Neural cell (in vitro differentiated cells): ENCODE measurements at regions not wholly inside any gene's neighbourhood (a gene's known extent, or its start where the extent isn't known, plus 50 kb on each side); places are given as distances from the start of the nearest gene placed in this dataset.
"Not testable (repeated sequence)": the region's sequence is repeated elsewhere in the genome, so short reads cannot be mapped to it uniquely, and the experiment has no call there.

ENCODE experiments used
- H2AFZ ChIP-seq: fragments of 200-600, 300-800 bp; sonication (generic), shearing (Covaris generic); 2 replicates; pipeline ENCODE4 v1.6.0; 2014; ENCODE audit warnings: low read depth, mild to moderate bottlenecking, antibody characterized with exemption, low read length, moderate library complexity
- H3F3A ChIP-seq: fragments of 200-600 bp; shearing (Covaris generic); 2 replicates; pipeline ENCODE4 v1.6.1; 2016; ENCODE audit warnings: mild to moderate bottlenecking, moderate library complexity, mixed read lengths, antibody characterized with exemption, low read length; ENCODE audit not compliant: insufficient read depth, poor library complexity, severe bottlenecking
- H3K27ac ChIP-seq: fragments of 200-600, 300-800 bp; sonication (generic), shearing (Covaris generic); 2 replicates; pipeline ENCODE4 v1.5.1; 2014; ENCODE audit warnings: mild to moderate bottlenecking, low read length, moderate library complexity
- H3K27me3 ChIP-seq: fragments of 300-800, 200-600 bp; sonication (generic), shearing (Covaris generic); 2 replicates; pipeline ENCODE4 v1.6.0; 2014; ENCODE audit warnings: mild to moderate bottlenecking, low read depth, low read length, moderate library complexity; ENCODE audit not compliant: insufficient read depth
- H3K36me3 ChIP-seq: fragments of 300-800, 200-600 bp; sonication (generic), shearing (Covaris generic); 2 replicates; pipeline ENCODE4 v1.5.1; 2014; ENCODE audit warnings: mild to moderate bottlenecking, antibody characterized with exemption, low read length, moderate library complexity; ENCODE audit not compliant: insufficient read depth
- H3K4me2 ChIP-seq: fragments of 300-800, 200-600 bp; sonication (generic), shearing (Covaris generic); 2 replicates; pipeline ENCODE4 v1.6.0; 2014; ENCODE audit warnings: mild to moderate bottlenecking, low read length
- H3K4me3 ChIP-seq: fragments of 300-800, 200-600 bp; sonication (generic), shearing (Covaris generic); 2 replicates; pipeline ENCODE4 v1.5.1; 2014; ENCODE audit warnings: mild to moderate bottlenecking, low read length, moderate library complexity
- H3K79me2 ChIP-seq: fragments of 200-600 bp; shearing (Covaris generic); replicated peaks from 2 replicates; pipeline ENCODE4 v1.6.0; 2014; ENCODE audit warnings: mild to moderate bottlenecking, low read length, moderate library complexity; ENCODE audit not compliant: insufficient read depth
- H3K9ac ChIP-seq: fragments of 300-800, 200-600 bp; sonication (generic), shearing (Covaris generic); 2 replicates; pipeline ENCODE4 v1.6.1; 2016; ENCODE audit warnings: mild to moderate bottlenecking, low read length, mixed read lengths
- H3K9me2 ChIP-seq: fragments of 200-600 bp; shearing (Covaris generic); 2 replicates; pipeline ENCODE4 v1.6.1; 2016; ENCODE audit warnings: mild to moderate bottlenecking, low read length, mixed read lengths; ENCODE audit not compliant: insufficient read depth
- H3K9me3 ChIP-seq: fragments of 200-600, 300-800 bp; sonication (generic), shearing (Covaris generic); 2 replicates; pipeline ENCODE4 v1.6.1; 2016; ENCODE audit warnings: mild to moderate bottlenecking, mixed run types, low read length, moderate library complexity, mixed read lengths
- H4K20me1 ChIP-seq: fragments of 200-600 bp; shearing (Covaris generic); 2 replicates; pipeline ENCODE4 v1.6.1; 2016; ENCODE audit warnings: mild to moderate bottlenecking, mixed run types; ENCODE audit not compliant: insufficient read depth
- EP300 ChIP-seq: fragments of 450-650 bp; conservative IDR thresholded peaks from 2 replicates; pipeline ENCODE4 v1.6.1; 2014; ENCODE audit warnings: antibody characterized with exemption, mild to moderate bottlenecking, moderate library complexity; ENCODE audit not compliant: poor library complexity, severe bottlenecking
- EZH2 ChIP-seq: fragments of 200-600, 300-800 bp; shearing (Covaris generic), sonication (generic); IDR thresholded peaks from 2 replicates; pipeline ENCODE4 v1.6.1; 2014; ENCODE audit warnings: antibody characterized with exemption, low read length, borderline replicate concordance, mild to moderate bottlenecking; ENCODE audit not compliant: insufficient read depth, poor library complexity, severe bottlenecking
- MXI1 ChIP-seq: fragments of 450-650 bp; conservative IDR thresholded peaks from 2 replicates; pipeline ENCODE4 v1.6.1; 2014; ENCODE audit warnings: antibody characterized with exemption, mild to moderate bottlenecking; ENCODE audit not compliant: poor library complexity, severe bottlenecking
- POLR2AphosphoS5 ChIP-seq: IDR thresholded peaks from 2 replicates; pipeline ENCODE4 v1.6.1; 2012
- RAD21 ChIP-seq: fragments of 450-650 bp; conservative IDR thresholded peaks from 2 replicates; pipeline ENCODE4 v1.6.1; 2014; ENCODE audit warnings: antibody characterized with exemption, mild to moderate bottlenecking, moderate library complexity
- SMC3 ChIP-seq: fragments of 450-650 bp; conservative IDR thresholded peaks from 2 replicates; pipeline ENCODE4 v1.6.1; 2014; ENCODE audit warnings: antibody characterized with exemption, mild to moderate bottlenecking, moderate library complexity; ENCODE audit not compliant: poor library complexity
- TAF1 ChIP-seq: IDR thresholded peaks from 2 replicates; pipeline ENCODE4 v1.6.1; 2012; ENCODE audit warnings: low read depth
- TF ChIP-seq, protein P1 (sequence below): IDR thresholded peaks from 2 replicates; pipeline ENCODE4 v1.6.1; 2012; ENCODE audit warnings: borderline replicate concordance
- TF ChIP-seq, protein P2 (sequence below): fragments of 450-650 bp; IDR thresholded peaks from 2 replicates; pipeline ENCODE4 v1.5.1; 2014; ENCODE audit warnings: antibody characterized with exemption, mild to moderate bottlenecking, moderate library complexity; ENCODE audit not compliant: poor library complexity, severe bottlenecking

DNA sequence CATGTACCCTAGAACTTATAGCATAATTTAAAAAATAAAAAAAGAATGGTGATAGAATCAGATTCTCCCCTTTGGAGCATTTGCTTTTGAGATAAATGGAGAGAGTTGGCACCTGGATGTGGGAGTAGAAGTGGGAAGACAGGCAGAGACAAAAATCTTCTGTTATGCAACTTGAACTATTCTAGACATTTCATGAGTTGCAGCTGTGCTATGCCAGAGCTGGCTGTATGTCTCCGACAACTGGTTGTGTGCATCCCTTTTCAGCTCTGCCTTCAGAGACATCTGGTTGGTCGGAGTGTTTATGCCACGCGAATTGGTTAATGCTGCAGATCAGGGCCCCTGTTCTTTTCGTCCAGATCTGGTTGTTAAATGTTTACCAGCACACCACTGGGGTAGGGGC lies 161.3 kb downstream of the JRKL start:
- Histone ChIP-seq H2AFZ (no peak overlapping the region), H4K20me1 (no peaks in the 10 kb centered on the region), H3K4me2 (no peak overlapping the region), H3F3A (no peaks in the 10 kb centered on the region), H3K9ac (no peak overlapping the region), H3K9me3 (no peaks in the 10 kb centered on the region), H3K36me3 (no peaks in the 10 kb centered on the region), H3K79me2 (no peaks in the 10 kb centered on the region), H3K4me3 (no peak overlapping the region), H3K9me2 (no peaks in the 10 kb centered on the region), H3K27me3 (no peaks in the 10 kb centered on the region), H3K27ac (no peak overlapping the region)
- TF ChIP-seq, protein P1, sequence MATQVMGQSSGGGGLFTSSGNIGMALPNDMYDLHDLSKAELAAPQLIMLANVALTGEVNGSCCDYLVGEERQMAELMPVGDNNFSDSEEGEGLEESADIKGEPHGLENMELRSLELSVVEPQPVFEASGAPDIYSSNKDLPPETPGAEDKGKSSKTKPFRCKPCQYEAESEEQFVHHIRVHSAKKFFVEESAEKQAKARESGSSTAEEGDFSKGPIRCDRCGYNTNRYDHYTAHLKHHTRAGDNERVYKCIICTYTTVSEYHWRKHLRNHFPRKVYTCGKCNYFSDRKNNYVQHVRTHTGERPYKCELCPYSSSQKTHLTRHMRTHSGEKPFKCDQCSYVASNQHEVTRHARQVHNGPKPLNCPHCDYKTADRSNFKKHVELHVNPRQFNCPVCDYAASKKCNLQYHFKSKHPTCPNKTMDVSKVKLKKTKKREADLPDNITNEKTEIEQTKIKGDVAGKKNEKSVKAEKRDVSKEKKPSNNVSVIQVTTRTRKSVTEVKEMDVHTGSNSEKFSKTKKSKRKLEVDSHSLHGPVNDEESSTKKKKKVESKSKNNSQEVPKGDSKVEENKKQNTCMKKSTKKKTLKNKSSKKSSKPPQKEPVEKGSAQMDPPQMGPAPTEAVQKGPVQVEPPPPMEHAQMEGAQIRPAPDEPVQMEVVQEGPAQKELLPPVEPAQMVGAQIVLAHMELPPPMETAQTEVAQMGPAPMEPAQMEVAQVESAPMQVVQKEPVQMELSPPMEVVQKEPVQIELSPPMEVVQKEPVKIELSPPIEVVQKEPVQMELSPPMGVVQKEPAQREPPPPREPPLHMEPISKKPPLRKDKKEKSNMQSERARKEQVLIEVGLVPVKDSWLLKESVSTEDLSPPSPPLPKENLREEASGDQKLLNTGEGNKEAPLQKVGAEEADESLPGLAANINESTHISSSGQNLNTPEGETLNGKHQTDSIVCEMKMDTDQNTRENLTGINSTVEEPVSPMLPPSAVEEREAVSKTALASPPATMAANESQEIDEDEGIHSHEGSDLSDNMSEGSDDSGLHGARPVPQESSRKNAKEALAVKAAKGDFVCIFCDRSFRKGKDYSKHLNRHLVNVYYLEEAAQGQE, result no peak
- TF ChIP-seq EZH2, result no peak
- TF ChIP-seq, protein P2, sequence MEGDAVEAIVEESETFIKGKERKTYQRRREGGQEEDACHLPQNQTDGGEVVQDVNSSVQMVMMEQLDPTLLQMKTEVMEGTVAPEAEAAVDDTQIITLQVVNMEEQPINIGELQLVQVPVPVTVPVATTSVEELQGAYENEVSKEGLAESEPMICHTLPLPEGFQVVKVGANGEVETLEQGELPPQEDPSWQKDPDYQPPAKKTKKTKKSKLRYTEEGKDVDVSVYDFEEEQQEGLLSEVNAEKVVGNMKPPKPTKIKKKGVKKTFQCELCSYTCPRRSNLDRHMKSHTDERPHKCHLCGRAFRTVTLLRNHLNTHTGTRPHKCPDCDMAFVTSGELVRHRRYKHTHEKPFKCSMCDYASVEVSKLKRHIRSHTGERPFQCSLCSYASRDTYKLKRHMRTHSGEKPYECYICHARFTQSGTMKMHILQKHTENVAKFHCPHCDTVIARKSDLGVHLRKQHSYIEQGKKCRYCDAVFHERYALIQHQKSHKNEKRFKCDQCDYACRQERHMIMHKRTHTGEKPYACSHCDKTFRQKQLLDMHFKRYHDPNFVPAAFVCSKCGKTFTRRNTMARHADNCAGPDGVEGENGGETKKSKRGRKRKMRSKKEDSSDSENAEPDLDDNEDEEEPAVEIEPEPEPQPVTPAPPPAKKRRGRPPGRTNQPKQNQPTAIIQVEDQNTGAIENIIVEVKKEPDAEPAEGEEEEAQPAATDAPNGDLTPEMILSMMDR, result no peak
- TF ChIP-seq MXI1, result no peak
- TF ChIP-seq RAD21, result no peak
- TF ChIP-seq EP300, result no peak
- no peak for TF ChIP-seq POLR2AphosphoS5
- no peak for TF ChIP-seq SMC3
- no peak for TF ChIP-seq TAF1

GRCh38 chr11:96554236-96554820 lies 164.5 kb downstream of the JRKL start:
- Histone ChIP-seq H3K4me3 (no peak overlapping the region), H3K9me3 (no peaks in the 10 kb centered on the region), H3K36me3 (no peaks in the 10 kb centered on the region), H3K27ac (no peak overlapping the region), H4K20me1 (no peaks in the 10 kb centered on the region), H3K79me2 (no peaks in the 10 kb centered on the region), H2AFZ (no peak overlapping the region), H3K27me3 (no peaks in the 10 kb centered on the region), H3F3A (no peaks in the 10 kb centered on the region), H3K9ac (no peak overlapping the region), H3K9me2 (no peaks in the 10 kb centered on the region), H3K4me2 (no peak overlapping the region)
- TF ChIP-seq POLR2AphosphoS5, result no peak

DNA sequence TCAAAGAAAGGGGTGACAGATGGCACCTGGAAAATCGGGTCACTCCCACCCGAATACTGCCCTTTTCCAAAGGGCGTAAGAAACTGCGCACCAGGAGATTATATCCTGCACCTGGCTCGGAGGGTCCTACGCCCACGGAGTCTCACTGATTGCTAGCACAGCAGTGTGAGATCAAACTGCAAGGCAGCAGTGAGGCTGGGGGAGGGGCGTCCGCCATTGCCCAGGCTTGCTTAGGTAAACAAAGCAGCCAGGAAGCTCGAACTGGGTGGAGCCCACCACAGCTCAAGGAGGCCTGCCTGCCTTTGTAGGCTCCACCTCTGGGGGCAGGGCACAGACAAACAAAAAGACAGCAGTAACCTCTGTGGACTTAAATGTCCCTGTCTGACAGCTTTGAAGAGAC lies 166.0 kb downstream of the JRKL start:
- not testable (repeated sequence) for H2AFZ ChIP-seq, H3K27me3 ChIP-seq, H3K79me2 ChIP-seq, H3K4me3 ChIP-seq, H3F3A ChIP-seq, H3K27ac ChIP-seq, H3K4me2 ChIP-seq, H3K36me3 ChIP-seq, H3K9ac ChIP-seq, H3K9me2 ChIP-seq, H4K20me1 ChIP-seq, H3K9me3 ChIP-seq

DNA sequence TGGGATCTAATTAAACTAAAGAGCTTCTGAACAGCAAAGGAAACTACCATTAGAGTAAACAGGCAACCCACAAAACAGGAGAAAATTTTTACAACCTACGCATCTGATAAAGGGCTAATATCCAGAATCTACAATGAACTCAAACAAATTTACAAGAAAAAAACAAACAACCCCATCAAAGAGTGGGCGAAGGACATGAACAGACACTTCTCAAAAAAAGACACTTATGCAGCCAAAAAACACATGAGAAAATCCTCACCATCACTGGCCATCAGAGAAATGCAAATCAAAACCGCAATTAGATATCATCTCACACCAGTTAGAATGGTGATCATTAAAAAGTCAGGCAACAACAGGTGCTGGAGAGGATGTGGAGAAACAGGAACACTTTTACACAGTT lies 170.9 kb downstream of the JRKL start:
- H3K36me3 ChIP-seq, H3K9ac ChIP-seq, H3K27ac ChIP-seq, H3K9me3 ChIP-seq, H3F3A ChIP-seq, H3K9me2 ChIP-seq, H2AFZ ChIP-seq, H3K27me3 ChIP-seq, H3K79me2 ChIP-seq, H4K20me1 ChIP-seq, H3K4me2 ChIP-seq, H3K4me3 ChIP-seq: not testable (repeated sequence)
